Hippocampal formation (tissue), 2 donors: ENCODE measurements at regions not wholly inside any gene's neighbourhood (a gene's known extent, or its start where the extent isn't known, plus 50 kb on each side); places are given as distances from the start of the nearest gene placed in this dataset.
"Not testable (repeated sequence)": the region's sequence is repeated elsewhere in the genome, so short reads cannot be mapped to it uniquely, and the experiment has no call there.

ENCODE experiments used
- DNase-seq, 2 donors: peaks; one replicate each; lab custom pipeline; 2025; lab: John Stamatoyannopoulos, UW

DNA sequence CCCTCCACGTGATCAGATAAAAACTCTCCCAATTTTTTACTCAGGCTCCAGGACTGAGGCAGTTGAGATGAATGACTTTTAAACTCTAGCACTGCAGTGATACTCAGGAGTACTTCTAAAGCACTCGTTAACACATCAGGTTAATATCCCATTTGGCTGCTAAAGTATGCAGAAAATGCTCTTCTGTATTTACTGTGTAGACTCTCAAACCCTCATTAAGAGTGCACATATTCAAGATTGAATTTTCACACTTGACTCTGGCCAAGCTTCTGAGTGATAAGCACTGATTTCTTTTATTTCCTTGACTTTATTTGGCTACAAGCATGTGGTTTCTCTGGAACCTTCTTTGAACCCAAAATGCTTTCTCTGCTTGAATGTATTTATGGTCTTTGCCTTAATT is 392.3 kb upstream of the NECTIN3 start:
- DNase-seq, result no peak

DNA sequence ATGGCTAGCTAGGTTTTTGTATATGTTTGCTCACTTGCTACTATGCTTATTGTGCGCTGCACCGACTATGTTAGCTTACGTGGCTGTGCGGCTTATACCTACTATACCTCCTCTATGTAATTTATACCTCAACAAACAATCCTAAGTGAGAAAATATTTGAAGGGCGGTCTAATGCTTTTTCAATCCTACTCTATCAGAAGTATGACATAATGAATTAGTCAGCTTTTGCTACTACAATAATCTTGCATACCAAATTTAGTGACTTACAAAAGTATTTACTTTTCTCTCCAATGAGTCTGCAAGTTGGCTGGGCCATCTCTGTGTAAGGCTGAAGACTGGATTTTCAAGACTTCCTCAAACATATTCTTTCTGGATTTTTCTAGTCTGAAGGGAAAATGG is 391.2 kb upstream of the NECTIN3 start:
- DNase-seq, result no peak

DNA sequence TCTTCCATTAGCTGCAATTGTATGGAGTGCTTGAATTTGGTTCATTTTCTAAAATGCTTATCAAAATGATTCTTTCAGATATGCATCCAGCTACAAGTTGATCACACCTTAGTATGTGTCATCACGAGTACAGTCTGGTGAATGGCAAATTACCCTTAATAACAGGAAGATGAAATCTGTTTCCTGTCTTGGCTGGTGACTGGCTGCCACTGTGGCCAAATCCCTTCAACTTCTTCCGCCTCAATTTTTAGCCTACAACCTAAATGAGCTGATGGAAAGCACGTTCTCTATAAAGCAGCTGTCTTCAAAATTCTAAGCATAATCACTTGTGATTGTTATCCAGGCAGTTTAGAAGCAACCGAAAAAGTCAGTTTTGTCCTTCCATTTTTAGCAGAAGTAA is 387.1 kb upstream of the NECTIN3 start:
- no peak for DNase-seq

DNA sequence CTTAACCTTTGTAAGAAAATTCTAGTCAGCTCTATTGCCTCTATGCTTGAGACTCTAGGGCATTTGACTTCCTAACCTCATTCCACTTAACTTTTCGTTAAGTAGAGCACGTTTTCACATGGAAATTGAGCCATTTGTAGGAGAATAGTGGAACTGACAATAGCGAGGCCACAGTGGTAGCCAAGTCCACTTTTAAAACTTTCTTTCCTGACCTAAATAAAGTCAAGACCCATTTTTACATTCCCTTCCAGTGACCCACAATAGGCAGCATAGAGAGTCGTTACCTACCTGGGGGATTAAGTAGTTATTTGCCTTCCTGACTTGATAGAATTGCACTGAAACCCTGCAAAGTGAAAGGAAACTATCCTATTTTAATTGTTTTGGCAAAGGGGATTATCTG is 386.0 kb upstream of the NECTIN3 start:
- DNase-seq, result no peak

DNA sequence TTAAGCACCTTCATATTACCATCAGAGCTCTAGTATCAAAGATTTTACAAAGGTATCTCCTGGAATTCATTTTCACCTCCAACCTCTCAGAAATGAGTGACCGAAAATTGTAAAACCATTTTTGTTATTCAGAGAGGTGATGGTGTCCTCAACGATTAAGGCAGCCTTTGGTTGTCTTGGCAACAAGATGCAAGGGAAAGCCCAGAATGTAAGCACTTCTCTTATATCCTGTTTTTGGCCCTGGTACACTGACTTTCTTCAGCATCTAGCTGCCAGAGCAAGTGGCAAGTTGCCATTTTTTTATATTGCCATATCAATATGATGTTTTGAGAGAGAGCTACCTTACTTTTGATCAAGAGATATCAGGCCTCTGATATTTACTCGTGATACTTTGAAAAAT is 384.9 kb upstream of the NECTIN3 start:
- no peak for DNase-seq

DNA sequence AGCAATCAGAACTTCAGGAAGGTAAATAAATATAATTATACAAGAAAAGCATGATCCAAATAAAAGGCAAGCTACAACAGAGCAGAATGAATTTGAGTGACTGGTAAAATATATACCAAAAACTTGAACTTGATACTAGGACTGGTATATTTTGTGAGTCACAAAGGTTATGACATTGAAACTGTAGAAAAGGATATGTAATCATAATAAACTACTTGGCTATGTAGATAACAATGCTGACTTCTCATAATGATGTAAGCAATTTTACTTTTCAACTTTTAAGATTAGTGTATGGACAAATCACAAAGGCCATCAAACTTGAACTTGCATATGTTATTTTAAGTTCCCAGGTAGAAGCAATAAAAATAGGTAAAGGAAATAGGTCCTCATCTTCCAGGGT is 384.5 kb upstream of the NECTIN3 start:
- DNase-seq, result no peak

DNA sequence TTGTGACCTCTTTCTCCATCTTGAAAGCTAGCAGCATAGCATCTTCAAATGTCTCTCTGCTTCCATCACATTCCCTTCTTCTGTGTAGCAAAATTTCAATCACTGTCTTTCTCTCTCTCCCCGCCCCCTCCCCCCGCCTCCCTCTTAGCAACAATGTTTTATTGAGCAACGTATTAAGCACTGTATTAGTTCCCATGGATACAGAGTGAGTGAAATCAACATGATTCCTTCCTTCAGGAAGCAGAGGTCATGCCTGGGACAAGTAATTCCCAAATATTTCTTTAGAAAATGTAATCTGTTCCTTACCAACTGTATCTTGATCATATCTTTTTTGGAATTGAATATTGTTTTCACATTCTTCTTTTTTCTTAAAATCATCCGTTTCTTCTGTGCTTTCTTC is 373.7 kb upstream of the NECTIN3 start:
- DNase-seq, result no peak

GRCh38 chr3:110704332-110704731 is 367.3 kb upstream of the NECTIN3 start:
- not testable (repeated sequence) for DNase-seq

DNA sequence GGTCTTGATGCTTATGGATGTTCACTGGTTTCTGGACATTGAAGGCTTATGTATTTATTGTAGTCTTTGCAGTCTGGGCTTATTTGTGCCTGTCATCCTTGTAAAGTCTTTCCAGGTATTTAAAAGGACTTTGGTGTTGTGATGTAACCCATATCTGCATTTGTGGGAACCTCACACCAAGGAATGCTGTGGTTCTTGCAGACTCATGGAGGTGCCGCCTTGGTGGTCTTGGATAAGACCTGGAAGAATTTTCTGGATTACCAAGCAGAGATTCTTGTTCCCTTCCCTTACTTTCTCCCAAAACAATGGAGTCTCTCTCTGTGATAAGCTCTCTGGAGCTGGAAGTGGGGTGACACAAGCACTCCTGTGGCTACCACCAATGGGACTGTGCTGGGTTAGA is 363.5 kb upstream of the NECTIN3 start:
- DNase-seq, result no peak

GRCh38 chr3:110710156-110710555 is 361.5 kb upstream of the NECTIN3 start:
- no peak for DNase-seq

- DNase-seq, result no peak
These were observed 361.0 kb upstream of the NECTIN3 start for GRCh38 chr3:110710603-110711002.

GRCh38 chr3:110711130-110711832 is 360.3 kb upstream of the NECTIN3 start:
- no peak for DNase-seq

GRCh38 chr3:110711851-110712516 is 359.6 kb upstream of the NECTIN3 start:
- no peak for DNase-seq

GRCh38 chr3:110727056-110727455 is 344.6 kb upstream of the NECTIN3 start:
- DNase-seq, result no peak

GRCh38 chr3:110731148-110731547 is 340.5 kb upstream of the NECTIN3 start:
- no peak for DNase-seq

DNA sequence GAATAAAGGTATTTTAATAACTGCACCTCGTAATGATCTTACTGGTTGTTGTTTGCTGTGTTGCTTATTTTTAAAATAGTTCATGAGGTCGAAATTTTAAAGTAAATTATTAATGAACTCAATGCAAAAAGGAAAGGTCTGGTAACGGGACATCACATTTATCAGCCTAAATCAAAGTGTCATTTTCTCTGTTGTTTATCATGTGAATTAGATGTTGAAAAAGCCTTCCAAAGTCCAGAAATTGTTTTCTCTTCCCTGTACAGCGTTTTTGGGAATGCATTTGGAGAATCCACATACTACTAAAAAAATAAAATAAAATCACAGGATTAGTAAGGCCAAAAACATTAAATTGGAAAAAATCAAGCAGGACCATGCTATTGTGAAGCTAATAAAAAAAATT is 339.2 kb upstream of the NECTIN3 start:
- no peak for DNase-seq

DNA sequence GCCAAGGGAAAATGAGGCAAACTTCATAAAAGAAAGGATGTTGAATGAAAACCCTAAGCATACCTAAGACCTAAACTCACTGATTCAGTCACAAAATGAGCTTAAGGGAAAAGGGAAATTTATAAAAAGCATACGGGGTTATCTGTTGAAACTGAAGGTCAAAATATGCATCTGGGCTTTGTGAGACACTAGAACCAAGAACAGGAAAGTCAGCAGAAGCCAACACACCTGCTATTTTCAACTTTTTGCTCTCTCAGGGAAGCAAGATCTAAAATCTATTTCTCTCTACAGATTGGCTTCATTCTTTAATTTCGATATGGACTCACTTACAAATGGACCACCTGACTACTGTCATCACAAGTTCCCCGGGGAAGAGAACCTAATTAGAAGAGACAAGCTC is 338.6 kb upstream of the NECTIN3 start:
- DNase-seq, result no peak

GRCh38 chr3:110734524-110734923 is 337.1 kb upstream of the NECTIN3 start:
- no peak for DNase-seq

- no peak for DNase-seq
These were observed 335.3 kb upstream of the NECTIN3 start for GRCh38 chr3:110736332-110736731.

DNA sequence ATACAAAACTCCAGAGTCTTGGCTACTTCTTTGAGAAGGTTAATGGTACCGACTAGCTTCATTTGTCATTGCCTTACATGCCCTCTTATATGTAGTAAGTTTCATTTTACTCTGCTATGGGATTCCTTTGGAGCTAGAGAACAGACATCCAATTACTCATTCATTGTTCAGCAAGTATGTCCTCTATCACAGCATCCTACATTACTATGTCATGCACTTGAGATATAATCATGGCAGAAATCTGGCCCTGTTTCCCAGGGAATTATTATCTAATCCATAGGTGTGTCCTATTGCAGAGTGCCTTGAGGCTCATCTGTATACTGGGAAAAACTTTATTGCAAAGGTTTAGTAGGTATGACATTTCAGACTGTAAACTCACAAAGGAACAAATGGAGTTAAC is 333.1 kb upstream of the NECTIN3 start:
- DNase-seq, result no peak

DNA sequence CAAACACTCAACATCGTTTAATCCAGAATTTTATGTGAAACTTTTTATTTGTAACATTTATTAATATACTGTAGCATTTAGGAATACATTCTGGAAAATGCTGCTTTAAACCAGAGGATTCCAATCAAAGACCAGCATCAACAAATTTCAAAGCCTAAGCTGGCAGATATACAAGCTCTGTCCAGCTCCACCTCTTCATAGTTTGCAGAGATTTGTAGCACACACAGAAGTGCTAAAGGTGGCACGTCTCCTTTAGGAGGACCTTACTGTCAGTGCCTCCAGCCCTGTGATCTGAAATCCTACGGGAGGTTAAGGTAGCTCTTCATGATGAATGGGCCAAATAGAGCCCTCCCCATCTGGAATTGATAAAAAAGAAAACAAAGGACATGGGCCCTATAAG is 329.7 kb upstream of the NECTIN3 start:
- no peak for DNase-seq

- no peak for DNase-seq
These were observed 328.4 kb upstream of the NECTIN3 start for GRCh38 chr3:110743202-110743601.

DNA sequence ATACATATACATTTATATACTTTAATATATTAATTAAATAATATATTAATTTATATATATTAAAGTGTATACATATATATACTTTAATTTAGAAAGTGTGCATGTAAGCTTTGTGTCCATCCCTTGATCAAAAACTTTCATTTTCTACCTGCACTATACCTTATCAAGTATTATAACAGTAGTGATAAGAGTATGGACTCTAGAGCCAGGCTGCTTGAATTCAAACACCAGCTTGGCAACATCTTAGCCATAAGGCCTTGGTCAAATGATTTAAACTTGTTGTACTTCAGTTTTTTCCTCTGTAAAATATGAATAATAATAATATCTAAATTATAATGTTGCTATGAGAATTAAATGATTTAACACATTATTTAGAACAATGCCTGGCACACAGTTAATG is 327.6 kb upstream of the NECTIN3 start:
- no peak for DNase-seq

DNA sequence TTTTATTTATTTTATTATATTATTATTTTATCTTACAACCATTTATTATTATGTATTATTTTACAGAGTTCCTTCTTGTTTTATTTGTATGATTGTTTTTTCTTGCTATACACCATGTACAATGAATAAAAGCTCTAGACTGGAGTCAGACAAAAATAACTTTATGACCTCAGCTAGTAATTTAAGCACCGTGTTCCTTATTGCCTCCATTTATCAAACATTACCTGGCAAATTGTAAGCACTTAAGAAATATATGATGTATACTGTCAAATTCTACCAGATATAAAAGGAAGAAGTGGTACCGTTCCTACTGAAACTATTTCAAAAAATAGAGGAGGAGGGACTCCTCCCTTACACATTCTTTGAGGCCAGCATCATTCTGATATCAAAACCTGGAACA is 326.9 kb upstream of the NECTIN3 start:
- no peak for DNase-seq
